Caco-2 (cell line): ENCODE measurements at regions not wholly inside any gene's neighbourhood (a gene's known extent, or its start where the extent isn't known, plus 50 kb on each side); places are given as distances from the start of the nearest gene placed in this dataset.
"Not testable (repeated sequence)": the region's sequence is repeated elsewhere in the genome, so short reads cannot be mapped to it uniquely, and the experiment has no call there.

Source experiments
- BruUV-seq: library from RNA; stranded (reverse); fragments of 400-500 nt; replicated peaks from 2 replicates; lab custom pipeline; 2021; lab: Mats Ljungman, UMichigan
- CTCF ChIA-PET: fragments of 300-600 bp; sonication (Branson Sonifier 250); formaldehyde crosslinking; loops from one replicate; lab custom pipeline; 2022; ENCODE audit warnings: antibody characterized with exemption; lab: Charles Lee
- POLR2A ChIA-PET: fragments of 300-600 bp; sonication (Branson Sonifier 250); formaldehyde crosslinking; loops from one replicate; lab custom pipeline; 2022; ENCODE audit warnings: antibody characterized with exemption; lab: Charles Lee
- DNase-seq, 2 experiments: peaks; one replicate each; pipeline versions ENCODE4 v3.0.0 to v3.0.0-alpha.2; 2020 to 2022
- H3K27me3 ChIP-seq: replicated peaks from 2 replicates; pipeline ENCODE4 v1.6.0; 2011; ENCODE audit warnings: low read length; ENCODE audit not compliant: control insufficient read depth, insufficient read depth
- H3K36me3 ChIP-seq: 2 replicates; pipeline ENCODE4 v1.5.1; 2011; ENCODE audit warnings: low read length; ENCODE audit not compliant: control insufficient read depth, insufficient read depth
- H3K4me1 ChIP-seq: fragments of 250-450 bp; sonication (Bioruptor Pico); 2 replicates; pipeline ENCODE4 v1.5.1; 2020; ENCODE audit warnings: mild to moderate bottlenecking
- H3K4me3 ChIP-seq: 2 replicates; pipeline ENCODE4 v1.5.1; 2011; ENCODE audit warnings: low read depth, mild to moderate bottlenecking, control low read depth, low read length
- H3K9me3 ChIP-seq: fragments of 250-450 bp; sonication (Bioruptor Pico); 2 replicates; pipeline ENCODE4 v1.5.1; 2020; ENCODE audit warnings: mild to moderate bottlenecking, moderate library complexity
- H3K27ac Mint-ChIP-seq: one replicate; pipeline ENCODE4 v1.8.0; 2022; ENCODE audit warnings: mixed read lengths; ENCODE audit not compliant: unreplicated experiment
- H3K27me3 Mint-ChIP-seq: one replicate; pipeline ENCODE4 v1.8.0; 2022; ENCODE audit warnings: mixed read lengths; ENCODE audit not compliant: insufficient read depth, unreplicated experiment
- H3K36me3 Mint-ChIP-seq: one replicate; pipeline ENCODE4 v1.8.0; 2022; ENCODE audit warnings: mild to moderate bottlenecking, mixed read lengths; ENCODE audit not compliant: insufficient read depth, unreplicated experiment
- H3K4me1 Mint-ChIP-seq: one replicate; pipeline ENCODE4 v1.8.0; 2022; ENCODE audit warnings: low read depth, mixed read lengths; ENCODE audit not compliant: unreplicated experiment
- H3K4me3 Mint-ChIP-seq: one replicate; pipeline ENCODE4 v1.8.0; 2022; ENCODE audit warnings: mild to moderate bottlenecking, moderate library complexity, mixed read lengths; ENCODE audit not compliant: unreplicated experiment
- H3K9me3 Mint-ChIP-seq: one replicate; pipeline ENCODE4 v1.8.0; 2022; ENCODE audit warnings: mixed read lengths; ENCODE audit not compliant: unreplicated experiment
- CTCF ChIP-seq, 2 experiments: fragments of 200-600 bp in 1 of 2; IDR thresholded peaks; 1 replicate in 1 of 2; 2 replicates in 1 of 2; pipeline versions ENCODE4 v1.5.1 to v1.8.0; 2011 to 2022; ENCODE audit warnings: antibody characterized with exemption in 1 of 2, control low read depth in 1 of 2, inconsistent platforms in 1 of 2, low read depth in 1 of 2, low read length in 1 of 2, mild to moderate bottlenecking in 1 of 2, moderate library complexity in 1 of 2; ENCODE audit not compliant: insufficient read depth in 1 of 2, severe bottlenecking in 1 of 2, unreplicated experiment in 1 of 2
- intact Hi-C: fragments of 100-400 bp; cut with micrococcal nuclease; formaldehyde crosslinking; loops from one replicate; pipeline ENCODE4 v1.10.0; 2022; ENCODE audit not compliant: unreplicated experiment

DNA sequence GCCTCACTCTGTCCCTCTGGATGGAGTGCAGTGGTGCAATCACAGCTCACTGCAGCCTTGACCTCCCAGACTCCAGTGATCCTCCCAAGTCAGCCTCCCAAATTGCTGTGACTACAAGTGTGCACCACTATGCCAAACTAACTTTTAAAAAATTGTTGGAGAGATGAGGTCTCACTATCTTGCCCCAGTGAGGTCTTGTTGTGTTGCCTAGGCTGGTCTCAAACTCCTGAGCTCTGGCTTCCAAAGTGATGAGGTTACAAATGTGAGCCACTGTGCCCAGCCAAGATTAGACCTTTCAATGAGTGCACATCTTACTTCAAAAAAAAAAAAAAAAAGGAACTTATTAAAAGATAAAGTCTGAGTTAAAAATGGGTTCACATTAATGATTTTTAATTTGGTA, 1838.1 kb upstream of the DEFB115 start:
- no peaks in the 10 kb centered on the region for H3K36me3 ChIP-seq
- Mint-ChIP-seq H3K4me1 (no peaks in the 10 kb centered on the region), H3K9me3 (no peaks in the 10 kb centered on the region), H3K27ac (no peak overlapping the region), H3K27me3 (no peaks in the 10 kb centered on the region), H3K36me3 (no peaks in the 10 kb centered on the region), H3K4me3 (no peak overlapping the region)
- no peak overlapping the region for H3K4me3 ChIP-seq
- no peaks in the 10 kb centered on the region for H3K9me3 ChIP-seq
- POLR2A ChIA-PET, result no interaction called here
- no peak for TF ChIP-seq CTCF (IDR thresholded peaks at IDR 0.05; ENCODE audit: insufficient read depth in 1 of 2, low read depth in 1 of 2, low read length in 1 of 2, severe bottlenecking in 1 of 2, unreplicated experiment in 1 of 2)
- no TSS peak for BruUV-seq
- CTCF ChIA-PET, result no interaction called here
- intact Hi-C loops, result no loop called here
- no peak for DNase-seq
- no peaks in the 10 kb centered on the region for H3K4me1 ChIP-seq
- H3K27me3 ChIP-seq, result no peaks in the 10 kb centered on the region

DNA sequence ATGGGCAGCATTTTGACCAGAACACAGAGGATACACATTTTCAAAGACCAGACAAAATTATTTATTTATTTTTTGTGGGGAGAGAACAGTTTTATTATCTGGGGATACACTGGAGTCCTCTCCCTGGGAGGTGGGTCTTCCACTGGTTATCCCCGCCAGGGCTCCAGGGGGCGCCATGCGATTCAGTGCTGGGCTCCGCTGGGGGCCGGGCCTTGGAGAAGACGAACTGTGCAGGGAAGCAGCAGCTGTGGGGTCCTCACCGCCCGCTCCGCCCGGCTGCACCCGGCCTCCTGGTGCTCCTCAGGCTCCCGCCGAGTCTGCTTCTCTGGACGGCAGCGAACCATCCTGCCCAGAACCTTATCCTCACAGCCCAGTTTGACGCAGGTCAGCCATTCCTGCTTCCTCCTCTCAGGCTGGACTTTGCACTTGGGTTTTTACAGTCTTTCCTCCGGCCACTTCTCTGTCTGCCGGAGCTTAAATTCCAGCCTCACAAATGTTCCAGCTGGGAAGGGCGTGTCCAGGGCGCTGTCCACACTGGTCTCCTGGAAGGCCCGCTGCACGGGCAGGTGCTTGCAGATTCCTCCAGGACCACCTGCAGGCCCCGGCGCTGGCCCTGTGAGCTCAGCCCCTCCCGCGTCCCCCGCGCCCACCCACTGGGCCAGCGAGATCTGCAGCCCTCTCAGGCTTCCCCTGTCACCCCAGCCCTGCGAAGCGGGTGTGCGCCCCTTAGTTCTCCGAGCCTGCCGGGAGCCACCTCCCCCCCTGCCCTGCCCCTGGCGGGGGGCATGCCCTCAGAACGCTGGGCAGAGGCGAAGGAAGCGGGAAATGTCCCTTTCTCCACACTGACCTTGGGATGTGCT, 1830.0 kb upstream of the DEFB115 start:
- Mint-ChIP-seq H3K27ac (peak overlapping the region; percentile 70), H3K4me1 (no peaks in the 10 kb centered on the region), H3K9me3 (peaks cover 32% of the 10 kb centered on the region), H3K27me3 (peaks cover 5% of the 10 kb centered on the region), H3K4me3 (peak overlapping the region; percentile 88), H3K36me3 (no peaks in the 10 kb centered on the region)
- Histone ChIP-seq H3K27me3 (no peaks in the 10 kb centered on the region), H3K4me1 (no peaks in the 10 kb centered on the region), H3K36me3 (no peaks in the 10 kb centered on the region), H3K9me3 (peaks cover 5% of the 10 kb centered on the region), H3K4me3 (peak overlapping the region; percentile 43)
- TF ChIP-seq CTCF (IDR thresholded peaks at IDR 0.05; ENCODE audit: insufficient read depth in 1 of 2, low read depth in 1 of 2, low read length in 1 of 2, severe bottlenecking in 1 of 2, unreplicated experiment in 1 of 2), result peak; percentile 74 to 85
- intact Hi-C loops, result loop anchor here (1.0 kb wide), 1 partner anchor 13 kb away; no protein-coding TSS in a partner anchor
- ChIA-PET POLR2A (no interaction called here), CTCF (no interaction called here)
- BruUV-seq, result no TSS peak
- peak; percentile 84 to 88 for DNase-seq

DNA sequence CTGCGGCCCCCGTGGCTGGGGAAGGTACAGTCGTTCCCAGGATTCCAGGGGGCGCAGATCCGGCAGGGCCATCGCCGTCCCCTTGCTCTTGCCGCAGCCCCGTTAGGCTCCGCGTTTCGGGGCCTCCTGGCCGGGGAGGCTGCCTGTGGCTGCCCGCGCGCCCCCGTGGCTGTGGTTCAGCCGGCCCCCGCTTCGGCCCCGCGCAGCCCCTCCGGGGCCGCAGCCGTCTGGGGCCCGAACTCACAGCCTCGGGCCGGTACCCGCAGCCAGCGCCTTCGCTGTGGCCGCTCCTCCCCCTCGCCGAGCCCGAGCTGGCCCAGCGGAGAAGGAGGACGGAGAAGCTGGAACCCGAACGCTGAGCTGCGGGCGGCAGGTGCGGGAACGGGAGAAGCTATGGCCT, 1826.9 kb upstream of the DEFB115 start:
- Histone ChIP-seq H3K4me1 (no peaks in the 10 kb centered on the region), H3K27me3 (no peaks in the 10 kb centered on the region), H3K9me3 (no peaks in the 10 kb centered on the region), H3K4me3 (no peak overlapping the region), H3K36me3 (no peaks in the 10 kb centered on the region)
- BruUV-seq, result no TSS peak
- DNase-seq, result no peak
- Mint-ChIP-seq H3K9me3 (peaks cover 26% of the 10 kb centered on the region), H3K27me3 (peaks cover 5% of the 10 kb centered on the region), H3K4me3 (no peak overlapping the region), H3K4me1 (no peaks in the 10 kb centered on the region), H3K36me3 (no peaks in the 10 kb centered on the region), H3K27ac (no peak overlapping the region)
- TF ChIP-seq CTCF (IDR thresholded peaks at IDR 0.05; ENCODE audit: insufficient read depth in 1 of 2, low read depth in 1 of 2, low read length in 1 of 2, severe bottlenecking in 1 of 2, unreplicated experiment in 1 of 2), result no peak
- intact Hi-C loops, result no loop called here
- CTCF ChIA-PET, result no interaction called here
- POLR2A ChIA-PET, result no interaction called here

DNA sequence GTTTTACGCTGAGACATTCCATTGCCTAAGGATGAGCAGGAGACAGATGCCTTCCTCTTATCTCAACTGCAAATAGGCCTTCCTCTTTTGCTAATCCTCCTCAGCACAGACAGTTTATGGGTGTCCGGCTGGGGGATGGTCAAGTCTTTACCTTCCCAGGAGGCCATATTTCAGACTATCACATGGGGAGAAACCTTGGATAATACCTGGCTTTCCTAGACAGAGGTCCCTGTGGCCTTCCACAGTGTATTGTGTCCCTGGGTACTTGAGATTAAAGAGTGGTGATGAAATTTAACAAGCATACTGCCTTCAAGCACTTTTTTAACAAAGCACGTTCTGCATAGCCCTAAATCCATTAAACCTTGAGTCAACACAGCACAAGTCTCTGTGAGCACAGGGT, 1816.7 kb upstream of the DEFB115 start:
- peaks cover 18% of the 10 kb centered on the region for H3K4me1 Mint-ChIP-seq
- intact Hi-C loops, result loop anchor here (1.0 to 10.0 kb wide), 5 partner anchors 13 to 844 kb away; no protein-coding TSS in a partner anchor
- POLR2A ChIA-PET, H3K9me3 ChIP-seq, H3K36me3 Mint-ChIP-seq, CTCF ChIA-PET, BruUV-seq, H3K27me3 ChIP-seq, H3K9me3 Mint-ChIP-seq, H3K36me3 ChIP-seq, H3K4me3 ChIP-seq, H3K27me3 Mint-ChIP-seq: not testable (repeated sequence)
- H3K27ac Mint-ChIP-seq, result peak overlapping the region; percentile 51
- peak; percentile 89 to 93 for DNase-seq
- peak overlapping the region; percentile 4 for H3K4me3 Mint-ChIP-seq
- H3K4me1 ChIP-seq, result peaks cover 21% of the 10 kb centered on the region
